ENCODE measurements at regions not wholly inside any gene's neighbourhood (a gene's known extent, or its start where the extent isn't known, plus 50 kb on each side); places are given as distances from the start of the nearest gene placed in this dataset.
"Not testable (repeated sequence)": the region's sequence is repeated elsewhere in the genome, so short reads cannot be mapped to it uniquely, and the experiment has no call there.

DNA sequence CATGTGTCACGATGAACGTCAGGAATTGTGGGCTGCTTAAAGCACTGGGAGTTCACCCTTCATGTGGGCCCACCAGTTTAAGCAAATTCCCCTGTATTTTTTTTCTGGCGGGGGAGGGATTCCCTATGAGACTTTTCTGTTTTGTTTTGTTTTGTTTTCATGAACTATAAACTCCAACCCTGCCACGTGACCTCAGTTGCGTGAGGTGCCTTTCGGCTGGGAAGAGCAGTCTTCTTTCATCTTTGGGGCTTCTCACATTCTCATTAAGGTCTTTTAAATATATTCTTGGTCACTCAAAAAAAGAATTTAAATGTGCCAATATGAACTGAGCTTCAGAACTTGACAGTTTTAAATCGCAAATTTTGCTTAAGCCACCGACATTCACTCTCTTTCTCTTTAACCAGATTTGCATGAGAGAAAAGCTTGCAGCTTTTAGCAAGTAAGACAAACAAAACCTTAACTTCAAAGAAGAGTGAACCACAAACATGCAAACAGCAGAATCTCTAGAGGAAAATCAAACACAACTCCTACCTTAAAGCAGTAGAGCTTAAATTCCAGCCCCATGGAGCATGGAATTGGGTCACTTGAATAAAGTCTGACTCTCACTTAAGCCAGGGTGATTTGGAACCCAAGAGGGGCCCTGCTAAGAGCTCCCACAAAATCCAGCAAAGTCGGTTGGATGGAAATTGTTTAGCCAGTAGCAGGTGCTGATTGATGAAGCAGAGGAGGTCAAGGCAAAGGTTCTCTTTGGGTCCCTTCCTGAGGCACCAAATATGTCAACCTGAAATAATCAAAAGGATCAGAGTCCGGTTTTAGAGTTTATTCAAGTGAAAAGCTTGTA is 699.8 kb upstream of the GBE1 start:
- Histone ChIP-seq H3K4me3 (replicated peaks in 1 of 3; ENCODE audit: low read depth in 2 of 3, low read length in 3 of 3) (no peak overlapping the region), H3K36me3 (replicated peaks in 1 of 2; ENCODE audit: control insufficient read depth in 1 of 2, insufficient read depth in 2 of 2, low read length in 2 of 2) (no peaks in the 10 kb centered on the region), H3K9me3 (replicated peaks in 1 of 2; ENCODE audit: control insufficient read depth in 1 of 2, insufficient read depth in 1 of 2, low read length in 2 of 2) (peaks cover 0 to 5% of the 10 kb centered on the region in 2 donors), H3K9ac (ENCODE audit: insufficient read depth, low read length, poor library complexity, severe bottlenecking) (no peak overlapping the region), H4K20me1 (ENCODE audit: insufficient read depth, low read length) (no peaks in the 10 kb centered on the region), H3K27me3 (ENCODE audit: control insufficient read depth in 2 of 2, insufficient read depth in 2 of 2, low read length in 2 of 2) (no peaks in the 10 kb centered on the region), H3K79me2 (ENCODE audit: insufficient read depth, low read length) (no peaks in the 10 kb centered on the region), H3K27ac (ENCODE audit: low read depth in 1 of 2, low read length in 2 of 2) (no peak overlapping the region), H2AFZ (ENCODE audit: insufficient read depth, low read depth, low read length, poor library complexity, severe bottlenecking) (no peak overlapping the region), H3K4me1 (ENCODE audit: control insufficient read depth in 1 of 2, insufficient read depth in 2 of 2, low read length in 2 of 2) (no peaks in the 10 kb centered on the region), H3K4me2 (replicated peaks; ENCODE audit: extremely low read depth, low read length, poor library complexity, severe bottlenecking) (no peak overlapping the region)
- Mint-ChIP-seq H3K27me3 (ENCODE audit: low read depth in 3 of 3) (peaks cover 0 to 2% (median 0%) of the 10 kb centered on the region in 3 donors), H3K36me3 (no peaks in the 10 kb centered on the region), H3K4me3 (no peak overlapping the region), H3K4me1 (no peaks in the 10 kb centered on the region), H3K27ac (peak overlapping the region in 1 of 7 donors; percentile 29), H3K9me3 (peaks cover 0 to 6% (median 3%) of the 10 kb centered on the region in 7 donors)
- no peak for DNase-seq
- TF ChIP-seq, protein P1, sequence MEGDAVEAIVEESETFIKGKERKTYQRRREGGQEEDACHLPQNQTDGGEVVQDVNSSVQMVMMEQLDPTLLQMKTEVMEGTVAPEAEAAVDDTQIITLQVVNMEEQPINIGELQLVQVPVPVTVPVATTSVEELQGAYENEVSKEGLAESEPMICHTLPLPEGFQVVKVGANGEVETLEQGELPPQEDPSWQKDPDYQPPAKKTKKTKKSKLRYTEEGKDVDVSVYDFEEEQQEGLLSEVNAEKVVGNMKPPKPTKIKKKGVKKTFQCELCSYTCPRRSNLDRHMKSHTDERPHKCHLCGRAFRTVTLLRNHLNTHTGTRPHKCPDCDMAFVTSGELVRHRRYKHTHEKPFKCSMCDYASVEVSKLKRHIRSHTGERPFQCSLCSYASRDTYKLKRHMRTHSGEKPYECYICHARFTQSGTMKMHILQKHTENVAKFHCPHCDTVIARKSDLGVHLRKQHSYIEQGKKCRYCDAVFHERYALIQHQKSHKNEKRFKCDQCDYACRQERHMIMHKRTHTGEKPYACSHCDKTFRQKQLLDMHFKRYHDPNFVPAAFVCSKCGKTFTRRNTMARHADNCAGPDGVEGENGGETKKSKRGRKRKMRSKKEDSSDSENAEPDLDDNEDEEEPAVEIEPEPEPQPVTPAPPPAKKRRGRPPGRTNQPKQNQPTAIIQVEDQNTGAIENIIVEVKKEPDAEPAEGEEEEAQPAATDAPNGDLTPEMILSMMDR (IDR thresholded peaks at IDR 0.05), result no peak
- intact Hi-C loops (cut with micrococcal nuclease), result no loop called here
- 81% methylated on average over 4 of the region's 10 CpGs for WGBS (ENCODE audit: insufficient coverage)

DNA sequence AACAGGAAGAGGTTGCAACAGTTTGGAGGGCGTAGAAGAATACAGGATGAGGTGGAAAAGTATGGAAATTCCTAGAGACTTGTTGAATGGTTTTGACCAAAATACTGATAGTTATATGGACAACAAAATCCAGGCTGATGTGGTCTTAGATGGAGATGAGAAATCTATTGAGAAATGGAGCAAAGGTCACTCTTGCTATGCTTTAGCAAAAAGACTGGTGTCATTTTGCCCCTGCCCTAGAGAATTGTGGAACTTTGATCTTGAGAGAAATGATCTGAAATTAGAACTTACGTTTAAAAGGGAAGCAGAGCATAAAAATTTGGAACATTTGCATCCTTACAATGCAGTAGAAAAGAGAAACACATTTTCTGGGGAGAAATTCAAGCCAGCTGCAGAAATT is 686.9 kb upstream of the GBE1 start:
- H3K9ac ChIP-seq (ENCODE audit: insufficient read depth, low read length, poor library complexity, severe bottlenecking), result no peak overlapping the region
- H3K79me2 ChIP-seq (ENCODE audit: insufficient read depth, low read length), result no peaks in the 10 kb centered on the region
- peaks cover 0 to 8% (median 6%) of the 10 kb centered on the region in 7 donors for H3K9me3 Mint-ChIP-seq
- no peak overlapping the region for H3K4me2 ChIP-seq (replicated peaks; ENCODE audit: extremely low read depth, low read length, poor library complexity, severe bottlenecking)
- H3K27ac ChIP-seq (ENCODE audit: low read depth in 1 of 2, low read length in 2 of 2), result no peak overlapping the region
- H3K4me3 ChIP-seq (replicated peaks in 1 of 3; ENCODE audit: low read depth in 2 of 3, low read length in 3 of 3), result no peak overlapping the region
- WGBS (ENCODE audit: insufficient coverage), result 72% methylated on average over 2 of the region's 2 CpGs
- no peaks in the 10 kb centered on the region for H3K4me1 Mint-ChIP-seq
- H3K9me3 ChIP-seq (replicated peaks in 1 of 2; ENCODE audit: control insufficient read depth in 1 of 2, insufficient read depth in 1 of 2, low read length in 2 of 2), result peaks cover 13 to 14% of the 10 kb centered on the region in 2 donors
- TF ChIP-seq, protein P1 (IDR thresholded peaks at IDR 0.05), result no peak
- H3K36me3 ChIP-seq (replicated peaks in 1 of 2; ENCODE audit: control insufficient read depth in 1 of 2, insufficient read depth in 2 of 2, low read length in 2 of 2), result no peaks in the 10 kb centered on the region
- H4K20me1 ChIP-seq (ENCODE audit: insufficient read depth, low read length), result no peaks in the 10 kb centered on the region
- H3K27me3 ChIP-seq (ENCODE audit: control insufficient read depth in 2 of 2, insufficient read depth in 2 of 2, low read length in 2 of 2), result no peaks in the 10 kb centered on the region
- no peak overlapping the region for H2AFZ ChIP-seq (ENCODE audit: insufficient read depth, low read depth, low read length, poor library complexity, severe bottlenecking)
- H3K36me3 Mint-ChIP-seq, result no peaks in the 10 kb centered on the region
- H3K27ac Mint-ChIP-seq, result no peak overlapping the region
- H3K4me3 Mint-ChIP-seq, result no peak overlapping the region
- H3K4me1 ChIP-seq (ENCODE audit: control insufficient read depth in 1 of 2, insufficient read depth in 2 of 2, low read length in 2 of 2), result no peaks in the 10 kb centered on the region
- H3K27me3 Mint-ChIP-seq (ENCODE audit: low read depth in 3 of 3), result no peaks in the 10 kb centered on the region
- DNase-seq, result no peak
- intact Hi-C loops (cut with micrococcal nuclease), result no loop called here

DNA sequence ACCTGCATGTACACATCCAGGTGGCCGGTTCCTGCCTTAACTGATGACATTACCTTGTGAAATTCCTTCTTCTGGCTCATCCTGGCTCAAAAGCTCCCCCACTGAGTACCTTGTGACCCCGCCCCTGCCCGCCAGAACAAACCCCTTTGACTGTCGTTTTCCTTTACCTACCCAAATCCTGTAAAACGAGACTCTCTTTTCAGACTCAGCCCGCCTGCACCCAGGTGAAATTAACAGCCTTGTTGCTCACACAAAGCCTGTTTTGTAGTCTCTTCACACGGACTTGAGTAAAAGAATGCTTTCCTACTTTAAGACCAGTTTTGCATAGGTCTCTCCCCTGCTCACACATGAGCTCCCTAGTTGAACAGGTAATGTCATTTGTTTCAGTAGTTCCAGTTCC is 667.4 kb upstream of the GBE1 start:
- H3K9ac ChIP-seq (ENCODE audit: insufficient read depth, low read length, poor library complexity, severe bottlenecking); H3K79me2 ChIP-seq (ENCODE audit: insufficient read depth, low read length); H3K9me3 Mint-ChIP-seq; H3K4me1 Mint-ChIP-seq; H3K4me3 ChIP-seq (replicated peaks in 1 of 3; ENCODE audit: low read depth in 2 of 3, low read length in 3 of 3); H3K9me3 ChIP-seq (replicated peaks in 1 of 2; ENCODE audit: control insufficient read depth in 1 of 2, insufficient read depth in 1 of 2, low read length in 2 of 2); H3K4me2 ChIP-seq (replicated peaks; ENCODE audit: extremely low read depth, low read length, poor library complexity, severe bottlenecking); H3K27me3 Mint-ChIP-seq (ENCODE audit: low read depth in 3 of 3); H3K27ac ChIP-seq (ENCODE audit: low read depth in 1 of 2, low read length in 2 of 2); H3K27me3 ChIP-seq (ENCODE audit: control insufficient read depth in 2 of 2, insufficient read depth in 2 of 2, low read length in 2 of 2); DNase-seq; H2AFZ ChIP-seq (ENCODE audit: insufficient read depth, low read depth, low read length, poor library complexity, severe bottlenecking); H3K36me3 Mint-ChIP-seq; H3K4me3 Mint-ChIP-seq; H3K36me3 ChIP-seq (replicated peaks in 1 of 2; ENCODE audit: control insufficient read depth in 1 of 2, insufficient read depth in 2 of 2, low read length in 2 of 2); H3K27ac Mint-ChIP-seq; H3K4me1 ChIP-seq (ENCODE audit: control insufficient read depth in 1 of 2, insufficient read depth in 2 of 2, low read length in 2 of 2); H4K20me1 ChIP-seq (ENCODE audit: insufficient read depth, low read length); intact Hi-C loops (cut with micrococcal nuclease): not testable (repeated sequence)
- 28% methylated on average over 7 of the region's 7 CpGs for WGBS (ENCODE audit: insufficient coverage)

All from CD14-positive monocyte (primary cell).